HG02610 (cell line): ENCODE measurements at regions not wholly inside any gene's neighbourhood (a gene's known extent, or its start where the extent isn't known, plus 50 kb on each side); places are given as distances from the start of the nearest gene placed in this dataset.

Experiments
- ATAC-seq: cut with Tn5 transposase; IDR thresholded peaks from one replicate; pipeline ENCODE4 v1.9.1; 2021; ENCODE audit warnings: mild to moderate bottlenecking, moderate library complexity; ENCODE audit not compliant: unreplicated experiment

DNA sequence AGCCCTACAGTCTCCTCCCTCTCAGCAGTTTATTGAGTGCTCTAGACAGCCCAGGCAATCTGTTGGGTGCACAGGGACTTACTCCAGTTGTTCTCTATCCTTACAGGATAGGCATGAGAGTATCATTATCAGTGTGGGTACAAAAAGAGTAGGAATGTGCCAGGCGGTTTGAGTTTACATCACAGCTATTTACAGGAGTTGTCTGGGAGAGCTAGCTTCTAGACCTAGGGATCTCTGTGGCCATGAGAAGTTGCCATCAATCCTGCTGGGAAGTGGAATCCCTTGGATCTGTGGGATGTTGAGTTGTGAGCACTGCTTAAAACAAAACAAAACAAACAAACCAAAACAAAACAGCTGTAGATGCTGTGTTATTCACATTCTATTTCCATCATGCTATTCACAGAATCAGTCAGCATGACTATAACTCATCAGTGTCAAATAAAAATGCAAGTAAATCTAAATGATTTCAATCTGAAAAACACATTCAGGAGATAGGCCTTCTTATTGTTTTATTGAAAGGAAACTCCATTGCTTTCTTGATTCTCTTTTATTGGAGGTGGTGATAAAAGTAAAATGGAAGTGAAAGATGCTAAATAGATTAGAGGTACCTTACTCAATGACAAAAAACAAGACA lies 552.4 kb upstream of the ZNF608 start:
- no peak for ATAC-seq

DNA sequence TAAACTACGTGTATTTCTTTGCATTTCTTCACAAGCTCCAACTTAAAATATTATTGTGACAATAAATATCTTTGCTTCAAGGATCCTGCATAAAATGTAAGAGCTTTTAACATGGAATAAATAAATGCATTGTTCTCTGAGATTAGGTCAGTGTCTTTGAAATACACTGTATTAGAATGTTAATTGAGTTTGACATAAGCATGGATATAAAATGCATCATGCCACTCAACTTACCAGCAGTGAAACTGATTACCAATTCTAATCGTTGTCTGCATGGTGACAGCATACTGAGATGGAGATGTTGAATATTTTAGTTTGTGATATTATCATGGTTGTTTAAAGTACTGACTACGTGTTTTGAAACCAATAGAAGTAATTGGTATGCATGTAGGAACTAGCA lies 555.3 kb upstream of the ZNF608 start:
- ATAC-seq: no peak

DNA sequence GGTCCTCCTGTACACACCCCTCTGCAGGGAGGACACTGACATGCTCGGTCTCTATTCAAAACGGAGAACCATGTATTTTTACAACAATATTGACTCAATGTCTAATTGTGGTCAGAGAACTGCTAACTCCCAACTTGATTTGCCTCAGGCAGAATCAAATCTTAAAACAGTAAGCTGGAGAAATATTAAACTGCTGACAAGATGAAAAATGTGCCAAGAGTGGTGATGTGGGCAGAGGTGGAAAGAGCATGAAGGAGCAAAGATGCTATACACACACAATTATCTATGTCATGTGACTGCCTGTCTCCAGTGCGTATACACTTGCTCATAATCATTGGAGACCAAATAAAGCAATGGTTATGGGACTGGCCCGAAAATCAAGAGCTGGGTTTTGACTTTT lies 556.1 kb upstream of the ZNF608 start:
- ATAC-seq: no peak

DNA sequence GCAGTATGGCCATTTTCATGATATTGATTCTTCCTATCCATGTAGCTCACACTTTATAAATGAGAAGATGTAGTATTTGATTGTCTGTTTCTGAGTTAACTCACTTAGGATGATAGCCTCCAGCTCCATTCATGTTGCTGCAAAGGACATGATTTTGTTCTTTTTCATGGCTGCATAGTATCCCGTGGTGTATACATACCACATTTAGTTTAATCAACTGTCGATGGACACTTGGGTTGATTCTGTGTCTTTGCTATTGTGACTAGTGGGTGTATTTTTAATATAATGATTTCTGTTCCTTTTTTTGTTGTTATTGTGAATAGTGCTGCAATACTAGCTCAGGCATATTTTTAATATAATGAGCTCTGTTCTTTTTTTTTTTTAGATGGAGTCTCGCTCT lies 560.3 kb upstream of the ZNF608 start:
- ATAC-seq: no peak

DNA sequence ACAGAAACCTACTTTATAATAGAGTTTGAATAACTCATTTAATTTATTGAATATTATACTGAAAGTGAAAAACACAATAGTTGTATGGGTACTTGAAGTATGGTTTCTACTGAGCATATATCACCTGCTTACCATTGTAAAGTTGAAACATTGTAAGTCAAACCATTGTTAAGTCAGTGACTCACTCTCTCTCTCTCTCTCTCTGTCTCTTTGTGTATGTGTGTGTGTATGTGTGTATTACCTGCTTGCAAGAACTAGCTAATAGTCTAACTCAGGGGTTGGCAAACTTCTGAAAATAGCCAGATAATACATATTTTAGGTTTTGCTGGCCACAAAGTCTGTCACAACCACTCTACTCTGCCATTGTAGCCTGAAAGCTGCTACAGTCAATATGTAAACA lies 564.3 kb upstream of the ZNF608 start:
- no peak for ATAC-seq

DNA sequence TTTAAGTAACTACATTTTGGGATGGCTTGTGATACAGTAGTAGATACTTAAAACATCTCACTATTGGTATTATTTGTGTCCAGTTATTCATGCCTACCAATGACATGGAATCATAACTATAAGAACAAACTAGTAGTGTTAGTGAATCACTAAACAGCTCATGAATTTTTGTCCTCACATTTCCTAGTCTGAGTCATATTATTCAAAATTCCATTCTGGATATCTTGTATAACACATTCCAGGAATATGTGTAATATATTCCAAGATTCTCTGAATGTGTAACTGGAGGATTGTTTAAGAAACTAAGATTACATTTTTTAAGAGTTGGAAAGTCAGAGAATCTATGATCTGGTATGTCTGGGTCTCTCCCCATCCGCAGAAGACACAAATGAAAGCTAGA lies 565.3 kb upstream of the ZNF608 start:
- no peak for ATAC-seq

DNA sequence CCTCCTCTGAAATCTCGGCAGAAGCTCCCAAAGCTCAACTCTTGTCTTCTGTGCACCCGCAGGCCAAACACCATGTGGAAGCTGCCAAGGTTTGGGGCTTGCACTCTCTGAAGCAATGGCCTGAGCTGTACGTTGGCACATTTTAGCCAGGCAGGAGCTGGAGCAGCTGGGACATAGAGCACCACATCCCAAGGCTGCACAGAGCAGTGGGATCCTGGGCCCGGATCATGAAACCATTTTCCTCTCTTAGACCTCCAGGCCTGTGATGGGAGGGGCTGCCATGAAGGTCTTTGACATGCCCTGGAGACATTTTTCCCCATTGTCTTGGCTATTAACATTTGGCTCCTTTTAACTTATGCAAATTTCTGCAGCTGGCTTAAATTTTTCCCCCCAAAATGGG lies 567.1 kb upstream of the ZNF608 start:
- no peak for ATAC-seq

DNA sequence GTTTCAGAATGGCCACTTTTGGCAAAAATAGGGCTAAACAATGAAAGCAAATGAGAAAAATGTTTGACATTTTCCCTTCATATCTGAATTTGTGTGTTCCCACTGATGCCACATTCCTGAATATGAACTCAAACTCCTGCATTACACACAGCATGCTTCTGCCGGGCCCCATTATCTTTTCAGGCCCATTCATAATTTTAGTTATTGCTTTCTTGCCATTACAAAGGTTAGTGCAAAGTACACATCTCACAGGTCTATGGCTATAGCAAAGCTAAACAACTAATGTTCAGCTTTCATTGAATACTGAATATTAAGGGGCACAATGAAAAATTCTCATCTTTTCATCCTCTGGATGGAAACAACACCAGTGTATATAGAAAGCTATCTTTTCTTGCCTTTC lies 568.9 kb upstream of the ZNF608 start:
- no peak for ATAC-seq

DNA sequence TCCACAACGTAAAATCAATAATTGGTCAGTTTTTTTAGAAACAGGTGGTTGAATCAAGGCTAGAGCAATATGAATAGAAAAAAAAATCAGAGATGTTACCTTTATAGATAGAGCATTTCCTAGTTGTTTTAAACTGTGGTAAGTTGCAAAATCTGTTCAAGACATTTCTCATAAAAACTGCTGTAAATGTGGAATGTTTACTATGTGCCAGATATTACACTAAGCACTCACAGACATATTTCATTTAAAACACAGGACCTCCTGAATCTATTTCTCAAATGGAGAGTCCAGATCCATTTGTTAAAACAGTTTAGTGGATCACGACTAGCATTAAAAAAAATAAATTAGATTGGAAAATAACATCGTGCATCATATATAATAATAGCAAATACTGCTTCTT lies 570.0 kb upstream of the ZNF608 start:
- ATAC-seq: no peak

DNA sequence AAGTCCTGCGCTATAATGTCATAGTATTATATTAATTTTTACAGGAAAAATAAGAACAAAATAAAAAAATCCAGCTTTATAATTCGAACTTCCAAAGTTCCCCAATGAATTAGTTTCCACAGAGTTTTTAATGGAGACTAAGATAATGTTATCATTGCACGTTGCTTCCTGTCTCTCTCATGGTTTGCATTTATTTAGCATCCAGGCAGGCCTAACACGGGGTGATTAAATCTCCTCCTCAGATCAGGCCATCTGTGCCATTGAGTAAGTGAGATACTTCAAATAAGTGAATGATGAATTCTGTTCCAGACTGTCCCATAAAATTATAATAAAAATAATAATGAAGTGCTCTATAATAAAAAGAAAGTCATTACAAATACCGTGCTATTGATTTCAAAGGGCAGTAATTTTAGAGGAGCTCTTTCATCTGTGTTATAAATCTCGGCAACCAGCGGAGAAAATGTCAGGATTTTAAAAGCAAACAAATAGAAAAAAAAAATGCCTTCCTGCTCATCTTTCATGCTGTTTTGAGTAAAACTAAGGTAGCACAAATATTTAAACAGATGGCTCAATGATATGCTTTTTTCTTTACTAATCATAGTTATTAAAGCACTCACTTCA lies 570.6 kb upstream of the ZNF608 start:
- ATAC-seq: no peak

DNA sequence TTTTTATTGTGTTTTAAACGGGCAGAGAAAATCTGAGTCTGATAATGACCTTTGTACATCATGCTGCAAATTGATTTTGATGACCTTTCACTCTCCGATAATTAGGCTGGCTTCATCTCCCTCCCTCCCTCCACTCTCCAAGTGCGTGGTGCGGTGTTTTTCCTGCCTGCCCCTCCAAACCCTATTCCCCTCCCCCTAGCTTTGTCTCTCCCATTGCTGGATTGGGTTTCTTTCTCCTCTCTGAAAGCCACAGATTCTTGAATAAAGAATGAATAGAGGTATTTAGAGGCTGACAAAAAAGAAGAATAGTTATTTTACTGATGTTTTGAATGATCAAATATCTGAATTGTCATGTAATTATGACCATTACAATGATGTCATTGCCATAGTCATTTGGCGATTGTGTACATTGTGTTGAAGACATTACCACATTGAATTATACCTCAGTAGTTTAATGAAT lies 571.1 kb upstream of the ZNF608 start:
- ATAC-seq: no peak

DNA sequence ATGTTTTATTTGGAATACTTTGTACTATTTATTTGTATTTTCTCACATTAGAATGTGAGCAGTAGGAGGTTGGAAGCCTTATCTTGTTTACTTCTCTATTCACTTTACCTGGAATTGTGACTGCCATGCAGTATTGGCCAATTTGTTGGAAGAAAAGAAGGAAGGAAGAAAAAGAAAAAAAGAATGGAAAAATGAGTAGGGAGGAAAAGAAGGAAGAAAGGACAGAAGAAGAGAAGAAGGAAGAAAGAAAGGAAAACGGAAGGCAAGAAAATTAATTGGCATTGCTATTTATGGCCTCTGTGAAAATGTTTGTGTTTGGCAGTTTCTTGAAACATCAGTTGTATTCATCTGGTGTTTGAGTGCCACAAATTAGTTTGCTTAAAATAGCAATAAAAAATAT lies 575.2 kb upstream of the ZNF608 start:
- no peak for ATAC-seq

DNA sequence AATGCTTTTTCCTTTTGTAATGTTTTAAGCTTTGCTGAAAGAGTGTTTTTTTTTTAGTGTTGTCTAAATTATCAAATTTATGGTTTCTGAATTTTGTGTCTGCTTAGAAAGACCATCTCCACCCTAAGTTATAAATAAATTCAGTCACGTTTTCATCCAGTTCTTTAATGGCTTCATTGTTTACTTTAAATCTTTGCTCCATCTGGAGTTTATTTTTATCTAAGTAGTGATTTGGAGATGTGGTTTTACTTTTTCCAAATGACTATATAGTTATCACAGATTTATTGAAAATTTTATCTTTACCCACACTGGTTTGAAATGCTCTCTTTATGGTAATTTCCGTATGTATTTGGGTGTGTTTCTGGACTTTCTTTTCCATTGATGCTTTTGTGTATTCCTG lies 577.2 kb upstream of the ZNF608 start:
- ATAC-seq: no peak

DNA sequence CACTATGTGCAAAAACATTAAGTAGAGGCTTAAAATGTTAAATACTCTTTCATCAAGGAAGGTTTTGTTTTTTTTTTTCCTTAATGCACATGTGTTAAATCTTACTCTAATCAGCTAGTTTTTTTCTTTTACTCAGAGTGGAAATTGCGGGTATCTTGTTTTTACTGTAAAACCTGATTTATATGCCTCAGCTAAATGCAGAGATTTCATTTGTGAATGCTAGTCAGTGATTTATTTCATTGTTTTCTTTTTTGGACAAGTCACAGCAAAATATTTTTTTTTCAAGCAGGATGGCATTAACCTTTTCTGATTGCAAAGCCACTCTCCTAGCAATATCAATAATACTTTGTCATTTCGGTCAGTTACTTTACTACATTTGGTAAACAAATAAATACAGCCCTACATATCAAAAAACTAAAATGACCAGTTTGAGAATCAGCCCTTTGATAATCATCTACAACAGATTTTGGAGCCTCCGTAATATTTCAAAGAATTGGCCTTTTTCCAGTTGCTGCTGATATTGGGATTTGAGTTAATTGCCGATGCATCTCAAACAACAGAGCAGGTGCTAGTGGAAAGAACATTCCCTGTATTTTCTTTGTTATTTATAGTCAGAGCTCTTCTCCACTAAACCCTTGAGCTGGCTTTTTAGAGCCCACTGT lies 579.2 kb upstream of the ZNF608 start:
- no peak for ATAC-seq

DNA sequence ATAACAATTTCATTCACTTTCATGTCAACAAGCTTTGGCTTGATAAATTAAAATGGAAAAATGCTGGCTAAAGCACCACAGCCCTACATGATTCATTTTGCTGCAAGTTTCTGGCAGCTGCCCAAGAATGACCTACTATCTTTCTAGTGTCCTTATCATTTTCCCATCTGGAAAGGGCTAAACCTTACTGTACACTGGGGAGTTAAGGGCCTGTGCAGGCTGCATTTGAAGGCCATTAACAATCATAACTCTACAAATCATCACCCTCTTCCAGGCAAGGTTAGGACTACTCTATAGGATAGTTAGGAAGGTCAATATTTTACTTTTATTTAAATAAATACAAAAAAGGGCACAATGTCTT lies 579.7 kb upstream of the ZNF608 start:
- ATAC-seq: no peak

DNA sequence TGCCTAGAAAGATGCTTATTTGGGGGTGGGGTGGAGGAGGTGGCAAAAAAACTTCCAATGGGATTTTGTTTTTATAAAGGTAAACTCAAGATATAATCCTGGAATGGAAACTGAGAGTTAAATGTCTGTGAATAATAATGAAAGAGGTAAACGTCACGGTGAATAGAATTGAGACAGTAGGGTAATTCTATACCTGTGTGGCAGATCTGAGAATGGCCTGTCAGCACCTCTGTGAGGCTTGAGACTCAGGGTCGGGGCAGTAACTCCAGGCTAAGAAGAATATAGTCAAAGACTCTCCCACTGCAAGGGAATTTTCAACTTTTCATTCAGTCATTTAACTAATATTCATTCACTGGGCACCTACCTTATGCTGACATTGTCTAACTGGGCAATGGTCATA lies 581.2 kb upstream of the ZNF608 start:
- no peak for ATAC-seq

DNA sequence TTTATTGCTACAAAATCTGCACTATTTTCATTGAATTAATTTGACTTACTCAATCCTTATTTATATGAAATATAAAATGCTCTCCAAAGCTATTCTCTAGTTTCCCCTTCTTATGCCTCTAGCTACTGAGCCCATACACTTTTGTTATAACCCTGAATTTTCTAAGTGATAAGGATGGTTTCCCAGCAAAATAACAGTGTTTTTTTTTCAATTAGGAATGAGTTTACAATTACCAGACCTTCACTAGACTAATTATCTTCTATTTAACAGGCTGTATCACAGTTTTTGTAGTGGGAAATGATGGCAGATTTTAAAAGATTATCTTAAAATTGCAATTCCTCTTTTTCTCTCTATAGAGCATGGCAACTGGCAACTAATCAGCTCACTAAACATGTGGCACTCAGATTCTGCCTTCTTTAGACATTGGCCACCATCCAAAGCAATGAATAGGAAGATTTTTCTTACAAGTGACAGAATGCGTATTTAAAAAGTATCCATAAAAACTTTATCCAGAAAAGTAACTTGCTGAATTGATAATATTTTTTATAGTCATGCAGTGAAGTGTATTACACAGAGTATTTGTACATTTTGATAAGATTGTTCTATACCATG lies 585.7 kb upstream of the ZNF608 start:
- no peak for ATAC-seq

DNA sequence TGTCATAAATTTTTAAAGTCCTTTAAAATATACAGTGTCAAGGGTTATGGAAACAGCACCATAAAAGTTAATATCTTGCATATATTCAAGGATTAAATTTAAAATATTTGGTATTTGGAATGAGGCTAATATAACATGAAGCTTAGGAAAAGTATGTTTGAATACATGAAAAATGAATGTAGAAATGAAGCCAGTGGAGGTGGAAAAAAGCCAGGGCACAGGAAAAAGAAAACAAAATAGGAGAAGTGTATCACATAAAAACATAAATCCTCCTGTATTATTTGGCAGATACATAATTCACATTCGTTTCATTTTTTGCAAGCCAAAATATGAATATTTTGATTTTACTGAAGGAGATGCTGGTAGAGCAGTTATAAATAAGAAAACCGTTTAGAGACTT lies 587.0 kb upstream of the ZNF608 start:
- ATAC-seq: no peak

DNA sequence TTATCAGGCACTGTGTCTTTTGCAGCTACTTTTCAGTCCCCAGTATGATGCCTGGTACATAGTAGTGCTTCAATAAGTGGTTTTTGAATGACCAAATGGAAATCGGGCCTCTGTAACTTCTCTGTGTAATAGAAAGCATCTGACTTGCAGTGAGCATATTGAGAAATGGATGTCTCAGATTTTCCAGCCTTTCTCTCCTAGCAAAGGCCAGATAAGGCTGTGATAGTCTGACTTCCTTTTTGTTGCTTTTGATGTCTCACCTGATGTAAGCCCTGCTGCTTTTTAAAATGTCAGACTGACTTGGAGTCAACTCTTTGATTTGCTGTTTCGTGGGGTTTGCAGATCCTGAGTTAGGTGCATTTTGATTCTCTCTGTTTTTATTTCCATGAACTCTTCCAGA lies 590.0 kb upstream of the ZNF608 start:
- no peak for ATAC-seq

DNA sequence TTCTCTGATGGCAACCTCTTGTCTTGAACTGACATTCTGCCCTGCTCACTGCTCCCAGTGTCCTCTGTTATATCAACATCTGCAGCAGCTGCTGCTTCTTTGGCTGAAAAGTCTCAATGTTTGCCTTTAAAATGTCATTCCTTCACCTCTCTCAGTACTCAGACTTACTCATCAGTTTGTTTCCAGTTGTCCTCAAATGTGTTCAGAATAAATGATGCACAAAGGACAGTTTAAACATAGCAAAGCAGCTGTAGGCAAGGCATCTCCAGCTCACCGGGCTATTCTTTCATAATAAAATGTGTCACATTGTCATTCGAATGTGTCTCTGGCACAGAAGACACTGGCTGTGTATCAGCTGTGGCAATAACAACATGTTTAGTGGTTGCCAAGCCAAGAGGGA lies 590.9 kb upstream of the ZNF608 start:
- no peak for ATAC-seq

DNA sequence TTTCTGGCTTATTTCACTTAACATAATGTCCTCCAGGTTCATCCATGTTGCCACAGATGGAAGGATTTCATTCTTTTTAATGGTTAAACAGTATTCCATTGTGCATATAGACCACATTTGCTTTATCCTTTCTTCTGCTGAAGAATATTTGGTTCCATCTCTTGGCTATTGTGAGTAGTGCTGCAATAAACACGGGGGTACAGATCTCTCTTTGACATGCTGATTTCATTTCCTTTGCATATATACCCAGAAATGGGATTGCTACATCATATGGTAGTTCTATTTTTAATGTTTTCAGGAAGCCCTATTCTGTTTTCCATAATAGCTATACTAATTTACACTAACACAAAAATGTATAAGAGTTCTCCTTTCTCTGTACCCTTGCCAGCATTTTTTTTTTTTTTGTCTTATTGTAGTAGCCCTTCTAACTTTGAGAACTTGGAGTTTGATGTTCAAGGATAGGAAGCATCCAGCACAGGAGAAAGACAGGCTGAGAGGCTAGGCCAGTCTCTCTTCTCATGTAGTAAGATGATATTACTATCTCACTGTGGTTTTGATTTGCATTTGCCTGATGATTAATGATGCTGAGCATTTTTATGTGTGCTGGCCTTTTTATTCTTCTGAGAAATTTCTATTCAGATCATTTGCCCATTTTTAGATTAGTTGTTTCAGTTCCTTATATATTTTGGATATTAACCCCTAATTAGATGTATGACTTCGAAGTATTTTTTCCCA lies 592.2 kb upstream of the ZNF608 start:
- no peak for ATAC-seq

DNA sequence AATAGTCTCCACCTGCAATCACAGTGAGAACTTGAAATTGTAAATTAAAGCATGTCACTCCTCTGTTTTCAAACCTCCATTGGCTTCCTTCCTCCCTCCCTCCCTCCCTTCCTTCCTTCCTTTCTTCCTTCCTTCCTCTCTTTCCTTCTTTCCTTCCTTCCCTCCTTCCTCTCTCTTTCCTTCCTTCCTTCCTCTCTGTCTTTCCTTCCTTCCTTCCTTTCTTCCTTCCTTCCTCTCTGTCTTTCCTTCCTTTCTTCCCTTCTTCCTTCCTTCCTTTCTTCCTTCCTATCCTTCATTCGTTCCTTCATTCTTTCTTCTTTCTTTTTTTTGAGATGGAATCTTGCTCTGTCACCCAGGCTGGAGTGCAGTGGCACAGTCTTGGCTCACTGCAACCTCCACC lies 595.0 kb upstream of the ZNF608 start:
- no peak for ATAC-seq
